ENCODE measurements at regions not wholly inside any gene's neighbourhood (a gene's known extent, or its start where the extent isn't known, plus 50 kb on each side); places are given as distances from the start of the nearest gene placed in this dataset.

GRCh38 chr10:10462151-10462941, 555.3 kb upstream of the CELF2 start:
- no peak for ATAC-seq
- no peak for DNase-seq

- DNase-seq, result no peak
- ATAC-seq, result no peak
Measured at GRCh38 chr10:10471758-10472157, 545.9 kb upstream of the CELF2 start.

GRCh38 chr10:10475812-10476211, 541.9 kb upstream of the CELF2 start:
- no peak for DNase-seq
- ATAC-seq, result no peak

GRCh38 chr10:10477844-10478243, 539.8 kb upstream of the CELF2 start:
- no peak for ATAC-seq
- no peak for DNase-seq

- ATAC-seq, result no peak
- DNase-seq, result no peak
Measured at GRCh38 chr10:10479465-10479864, 538.2 kb upstream of the CELF2 start.

GRCh38 chr10:10482613-10483012, 535.1 kb upstream of the CELF2 start:
- DNase-seq, result no peak

GRCh38 chr10:10489076-10489475, 528.6 kb upstream of the CELF2 start:
- DNase-seq, result no peak
- no peak for ATAC-seq

More at GRCh38 chr10:10482613-10483012, 535.1 kb upstream of the CELF2 start:
- ATAC-seq, result no peak

GRCh38 chr10:10489805-10490571, 527.7 kb upstream of the CELF2 start:
- DNase-seq, result no peak
- no peak for ATAC-seq

GRCh38 chr10:10490581-10490980, 527.1 kb upstream of the CELF2 start:
- DNase-seq (no peak), ATAC-seq (no peak)

GRCh38 chr10:10492420-10492819, 525.3 kb upstream of the CELF2 start:
- DNase-seq (no peak), ATAC-seq (no peak)

GRCh38 chr10:10493833-10494232, 523.8 kb upstream of the CELF2 start:
- no peak for ATAC-seq
- DNase-seq, result no peak

GRCh38 chr10:10497245-10497644, 520.4 kb upstream of the CELF2 start:
- ATAC-seq (no peak), DNase-seq (no peak)

- no peak for ATAC-seq
- no peak for DNase-seq
Measured at GRCh38 chr10:10498781-10499180, 518.9 kb upstream of the CELF2 start.

GRCh38 chr10:10499839-10500238, 517.8 kb upstream of the CELF2 start:
- no peak for DNase-seq
- ATAC-seq, result no peak

GRCh38 chr10:10500937-10501336, 516.7 kb upstream of the CELF2 start:
- DNase-seq, result no peak
- no peak for ATAC-seq

- DNase-seq (no peak), ATAC-seq (no peak)
Measured at GRCh38 chr10:10503772-10504171, 513.9 kb upstream of the CELF2 start.

- no peak for ATAC-seq
- no peak for DNase-seq
Measured at GRCh38 chr10:10508211-10508610, 509.5 kb upstream of the CELF2 start.

- ATAC-seq (no peak), DNase-seq (no peak)
Measured at GRCh38 chr10:10510179-10510578, 507.5 kb upstream of the CELF2 start.

GRCh38 chr10:10513067-10513466, 504.6 kb upstream of the CELF2 start:
- no peak for DNase-seq
- ATAC-seq, result no peak

GRCh38 chr10:10513898-10514297, 503.8 kb upstream of the CELF2 start:
- ATAC-seq (no peak), DNase-seq (no peak)

- DNase-seq (no peak), ATAC-seq (no peak)
Measured at GRCh38 chr10:10514797-10515196, 502.9 kb upstream of the CELF2 start.

GRCh38 chr10:10515479-10516204, 502.0 kb upstream of the CELF2 start:
- no peak for ATAC-seq
- no peak for DNase-seq

Measured in stimulated activated naive CD8-positive, alpha-beta T cell treated with anti-CD3 and anti-CD28 coated beads, Interleukin-15, Interleukin-2, amounts not matched to agents 100 U/mL and 50 U/mL, for 24 hours (primary cell).